ENCODE measurements at regions not wholly inside any gene's neighbourhood (a gene's known extent, or its start where the extent isn't known, plus 50 kb on each side); places are given as distances from the start of the nearest gene placed in this dataset.

- Histone ChIP-seq H3K4me3 (ENCODE audit: low read depth, low read length) (no peak overlapping the region), H3K27me3 (ENCODE audit: control insufficient read depth, insufficient read depth, low read length) (no peaks in the 10 kb centered on the region), H3K36me3 (ENCODE audit: control insufficient read depth, insufficient read depth, low read length) (no peaks in the 10 kb centered on the region)
- no peak for DNase-seq (ENCODE audit: low read depth)
- no peak for FAIRE-seq
- no peak for TF ChIP-seq CTCF (IDR thresholded peaks at IDR 0.05; ENCODE audit: insufficient read depth, low read length, severe bottlenecking)
These were observed 292.6 kb upstream of the CYRIA start for GRCh38 chr2:16958266-16958665.

GRCh38 chr2:16952805-16953204, 287.2 kb upstream of the CYRIA start:
- DNase-seq (ENCODE audit: low read depth) (no peak), FAIRE-seq (no peak)
- TF ChIP-seq CTCF (IDR thresholded peaks at IDR 0.05; ENCODE audit: insufficient read depth, low read length, severe bottlenecking), result no peak
- Histone ChIP-seq H3K4me3 (ENCODE audit: low read depth, low read length) (no peak overlapping the region), H3K27me3 (ENCODE audit: control insufficient read depth, insufficient read depth, low read length) (no peaks in the 10 kb centered on the region), H3K36me3 (ENCODE audit: control insufficient read depth, insufficient read depth, low read length) (no peaks in the 10 kb centered on the region)

- FAIRE-seq (no peak), DNase-seq (ENCODE audit: low read depth) (no peak)
- Histone ChIP-seq H3K27me3 (ENCODE audit: control insufficient read depth, insufficient read depth, low read length) (no peaks in the 10 kb centered on the region), H3K36me3 (ENCODE audit: control insufficient read depth, insufficient read depth, low read length) (no peaks in the 10 kb centered on the region), H3K4me3 (ENCODE audit: low read depth, low read length) (no peak overlapping the region)
- no peak for TF ChIP-seq CTCF (IDR thresholded peaks at IDR 0.05; ENCODE audit: insufficient read depth, low read length, severe bottlenecking)
These were observed 286.7 kb upstream of the CYRIA start for GRCh38 chr2:16952368-16952767.

GRCh38 chr2:16950436-16950835, 284.8 kb upstream of the CYRIA start:
- FAIRE-seq (peak; percentile 55), DNase-seq (ENCODE audit: low read depth) (no peak)
- no peak for TF ChIP-seq CTCF (IDR thresholded peaks at IDR 0.05; ENCODE audit: insufficient read depth, low read length, severe bottlenecking)

GRCh38 chr2:16948710-16949109, 283.1 kb upstream of the CYRIA start:
- Histone ChIP-seq H3K4me3 (ENCODE audit: low read depth, low read length) (no peak overlapping the region), H3K36me3 (ENCODE audit: control insufficient read depth, insufficient read depth, low read length) (no peaks in the 10 kb centered on the region), H3K27me3 (ENCODE audit: control insufficient read depth, insufficient read depth, low read length) (no peaks in the 10 kb centered on the region)
- TF ChIP-seq CTCF (IDR thresholded peaks at IDR 0.05; ENCODE audit: insufficient read depth, low read length, severe bottlenecking), result no peak
- FAIRE-seq (no peak), DNase-seq (ENCODE audit: low read depth) (no peak)

More at GRCh38 chr2:16950436-16950835, 284.8 kb upstream of the CYRIA start:
- Histone ChIP-seq H3K27me3 (ENCODE audit: control insufficient read depth, insufficient read depth, low read length) (no peaks in the 10 kb centered on the region), H3K36me3 (ENCODE audit: control insufficient read depth, insufficient read depth, low read length) (no peaks in the 10 kb centered on the region), H3K4me3 (ENCODE audit: low read depth, low read length) (no peak overlapping the region)

- no peak for TF ChIP-seq CTCF (IDR thresholded peaks at IDR 0.05; ENCODE audit: insufficient read depth, low read length, severe bottlenecking)
- DNase-seq (ENCODE audit: low read depth) (no peak), FAIRE-seq (no peak)
- no peak overlapping the region for H3K4me3 ChIP-seq (ENCODE audit: low read depth, low read length)
- no peaks in the 10 kb centered on the region for H3K27me3 ChIP-seq (ENCODE audit: control insufficient read depth, insufficient read depth, low read length)
- H3K36me3 ChIP-seq (ENCODE audit: control insufficient read depth, insufficient read depth, low read length), result no peaks in the 10 kb centered on the region
These were observed 282.4 kb upstream of the CYRIA start for GRCh38 chr2:16948053-16948452.

Measured in bronchial epithelial cell (primary cell).